K562 (cell line): ENCODE measurements at regions not wholly inside any gene's neighbourhood (a gene's known extent, or its start where the extent isn't known, plus 50 kb on each side); places are given as distances from the start of the nearest gene placed in this dataset.

Source experiments
- ATAC-seq: fragments of 200-7000 bp; cut with Tn5 transposase; 3 replicates; pipeline ENCODE4 v1.9.1; 2020; ENCODE audit warnings: moderate library complexity
- BruUV-seq: library from RNA; stranded (reverse); fragments of 400-500 nt; replicated peaks from 2 replicates; lab custom pipeline; 2021; lab: Mats Ljungman, UMichigan
- CTCF ChIA-PET: fragments of 300-600 bp; formaldehyde crosslinking; extraction: SDS; loops from one replicate; lab custom pipeline; 2021; ENCODE audit warnings: low intra/inter-chr PET ratio; lab: Yijun Ruan, JAX
- POLR2A ChIA-PET: fragments of 300-600, 350-650 bp; sonication (Branson Sonifier 250); formaldehyde crosslinking; extraction: SDS; loops from one replicate; lab custom pipeline; 2021; ENCODE audit warnings: antibody characterized with exemption, inconsistent platforms; lab: Yijun Ruan, JAX
- DNase-seq, 4 experiments: peaks; one replicate each; pipeline versions ENCODE4 v3.0.0 to v3.0.0-alpha.2; 2011 to 2018; ENCODE audit warnings: low spot score in 3 of 4, mixed read lengths in 3 of 4; ENCODE audit errors: extremely low read depth in 1 of 4
- FAIRE-seq: peaks from 2 replicates; lab custom pipeline; 2011; peaks lifted over from hg19 to GRCh38; lab: Jason Lieb, UNC
- H2AFZ ChIP-seq: 2 replicates; pipeline ENCODE4 v1.6.0; 2011; ENCODE audit warnings: low read depth, low read length, control low read depth, inconsistent platforms
- H3K27ac ChIP-seq: fragments of 200-600 bp; 3 replicates; pipeline ENCODE4 v1.8.0; 2011; ENCODE audit warnings: low read depth, mild to moderate bottlenecking, control low read depth, inconsistent platforms, low read length, moderate library complexity, mixed read lengths; ENCODE audit errors: extremely low read depth
- H3K27me3 ChIP-seq, 2 experiments: fragments of 300-600 bp in 1 of 2; 2 replicates in 1 of 2; 3 replicates in 1 of 2; pipeline versions ENCODE4 v1.6.0 to v1.8.0; 2011; ENCODE audit warnings: inconsistent platforms in 2 of 2, low read length in 2 of 2, mild to moderate bottlenecking in 1 of 2, mixed read lengths in 1 of 2, moderate library complexity in 1 of 2; ENCODE audit not compliant: control insufficient read depth in 2 of 2, insufficient read depth in 2 of 2
- H3K36me3 ChIP-seq: fragments of 300-600 bp; 3 replicates; pipeline ENCODE4 v1.8.0; 2011; ENCODE audit warnings: mild to moderate bottlenecking, low read length, inconsistent platforms; ENCODE audit not compliant: control insufficient read depth, insufficient read depth
- H3K4me1 ChIP-seq, 2 experiments: fragments of 200-600 bp in 1 of 2; replicated peaks in 1 of 2; 2 replicates in 1 of 2; 3 replicates in 1 of 2; pipeline versions ENCODE4 v1.5.1 to v1.8.0; 2011; ENCODE audit warnings: inconsistent platforms in 2 of 2, low read length in 2 of 2, mild to moderate bottlenecking in 1 of 2, mixed read lengths in 1 of 2, moderate library complexity in 1 of 2; ENCODE audit not compliant: control insufficient read depth in 2 of 2, insufficient read depth in 2 of 2
- H3K4me2 ChIP-seq: 2 replicates; pipeline ENCODE4 v1.6.1; 2011; ENCODE audit warnings: low read length, control low read depth, inconsistent platforms, mixed read lengths; ENCODE audit not compliant: insufficient read depth
- H3K4me3 ChIP-seq: fragments of 200-600 bp; sonication (generic), shearing (Covaris generic); 2 replicates; pipeline ENCODE4 v1.5.1; 2016; ENCODE audit warnings: control low read depth, inconsistent platforms
- H3K79me2 ChIP-seq: fragments of 200-600 bp; 3 replicates; pipeline ENCODE4 v1.8.0; 2011; ENCODE audit warnings: low read length, inconsistent platforms; ENCODE audit not compliant: control insufficient read depth, insufficient read depth
- H3K9ac ChIP-seq, 2 experiments: 2 replicates each; pipeline versions ENCODE4 v1.6.0 to v1.6.1; 2011; ENCODE audit warnings: low read depth in 2 of 2, low read length in 2 of 2, control low read depth in 1 of 2, inconsistent platforms in 1 of 2, mild to moderate bottlenecking in 1 of 2, mixed read lengths in 1 of 2; ENCODE audit not compliant: insufficient read depth in 1 of 2
- H3K9me1 ChIP-seq: one replicate; pipeline ENCODE4 v1.6.0; 2011; ENCODE audit warnings: inconsistent platforms, mild to moderate bottlenecking, low read length, moderate library complexity; ENCODE audit not compliant: control insufficient read depth, insufficient read depth
- H3K9me3 ChIP-seq: replicated peaks from 2 replicates; pipeline ENCODE4 v1.5.1; 2011; ENCODE audit warnings: low read depth, low read length, inconsistent platforms; ENCODE audit not compliant: control insufficient read depth, insufficient read depth
- H4K20me1 ChIP-seq: replicated peaks from 2 replicates; pipeline ENCODE4 v1.6.1; 2011; ENCODE audit warnings: low read length, inconsistent platforms, mixed read lengths; ENCODE audit not compliant: control insufficient read depth, insufficient read depth
- ETV1 ChIP-seq: fragments of 450-650 bp; conservative IDR thresholded peaks from 2 replicates; pipeline ENCODE4 v1.6.1; 2016; ENCODE audit warnings: missing genetic modification characterization, control low read depth, low read depth, missing compliant biosample characterization
- GTF2A2 ChIP-seq: IDR thresholded peaks from 2 replicates; pipeline ENCODE4 v1.6.1; 2016; ENCODE audit warnings: mild to moderate bottlenecking, missing genetic modification characterization, missing compliant biosample characterization
- HNRNPK ChIP-seq: fragments of 200-400 bp; formaldehyde crosslinking; IDR thresholded peaks from one replicate; pipeline ENCODE4 v1.6.1; 2018; ENCODE audit warnings: mild to moderate bottlenecking, low read depth, low read length; ENCODE audit not compliant: poor library complexity, severe bottlenecking
- L3MBTL2 ChIP-seq: fragments of 450-650 bp; IDR thresholded peaks from 2 replicates; pipeline ENCODE4 v1.6.1; 2016; ENCODE audit warnings: mild to moderate bottlenecking, moderate library complexity
- MAFK ChIP-seq: IDR thresholded peaks from 2 replicates; pipeline ENCODE4 v1.6.1; 2011; ENCODE audit warnings: low read length, improper control_type of control experiment
- MECOM ChIP-seq: fragments of 250-450 bp; sonication (Bioruptor Pico); IDR thresholded peaks from 2 replicates; pipeline ENCODE4 v1.8.0; 2022; ENCODE audit warnings: inconsistent platforms
- NCOA1 ChIP-seq: fragments of 450-650 bp; IDR thresholded peaks from 2 replicates; pipeline ENCODE4 v1.6.1; 2016; ENCODE audit warnings: low read depth
- NFE2L1 ChIP-seq: fragments of 450-650 bp; IDR thresholded peaks from 2 replicates; pipeline ENCODE4 v1.6.1; 2016; ENCODE audit warnings: missing genetic modification characterization, low read depth, mild to moderate bottlenecking, missing compliant biosample characterization, moderate library complexity, borderline replicate concordance
- NR1H2 ChIP-seq: sonication (generic); formaldehyde crosslinking; IDR thresholded peaks from 2 replicates; pipeline ENCODE4 v1.4.0; 2020; ENCODE audit warnings: mild to moderate bottlenecking, missing genetic modification reagents
- NR2C2 ChIP-seq, 2 experiments: fragments of 200-800 bp in 1 of 2; sonication (Bioruptor generic) in 1 of 2; sonication (generic) in 1 of 2; formaldehyde crosslinking in 1 of 2; IDR thresholded peaks; 2 replicates each; pipeline versions ENCODE4 v1.6.1 to v1.8.0; 2016 to 2022; ENCODE audit warnings: mild to moderate bottlenecking in 1 of 2, missing compliant biosample characterization in 1 of 2, missing genetic modification characterization in 1 of 2, missing genetic modification reagents in 1 of 2
- PPARD ChIP-seq: fragments of 250-450 bp; sonication (Bioruptor Pico); IDR thresholded peaks from 2 replicates; pipeline ENCODE4 v1.8.0; 2022; ENCODE audit warnings: inconsistent platforms, mild to moderate bottlenecking, moderate library complexity
- PURB ChIP-seq: sonication (generic); formaldehyde crosslinking; IDR thresholded peaks from 2 replicates; pipeline ENCODE4 v1.9.0; 2021; ENCODE audit warnings: low read depth, mild to moderate bottlenecking, missing genetic modification reagents
- RFX7 ChIP-seq: fragments of 250-450 bp; sonication (Bioruptor Pico); IDR thresholded peaks from 2 replicates; pipeline ENCODE4 v1.5.1; 2021; ENCODE audit warnings: mild to moderate bottlenecking
- TAF7 ChIP-seq: fragments of 450-650 bp; IDR thresholded peaks from 2 replicates; pipeline ENCODE4 v1.6.1; 2016; ENCODE audit warnings: missing genetic modification characterization, missing compliant biosample characterization
- ZBTB7A ChIP-seq: IDR thresholded peaks from 2 replicates; pipeline ENCODE4 v1.6.1; 2011; ENCODE audit warnings: low read depth, mild to moderate bottlenecking, low read length, moderate library complexity, borderline replicate concordance; ENCODE audit not compliant: control insufficient read depth
- ZNF140 ChIP-seq: fragments of 250-450 bp; sonication (Bioruptor Pico); IDR thresholded peaks from 2 replicates; pipeline ENCODE4 v1.8.0; 2021; ENCODE audit warnings: moderate library complexity, mild to moderate bottlenecking, inconsistent platforms
- ZNF146 ChIP-seq: IDR thresholded peaks from one replicate; pipeline ENCODE4 v1.6.1; 2018; ENCODE audit warnings: missing compliant biosample characterization; ENCODE audit not compliant: unreplicated experiment
- WGBS: fragments of 100-300 bp; shearing (Covaris generic); methylation state at CpG from one replicate; pipeline ENCODE4 v1.1.6; 2016; ENCODE audit warnings: low coverage, mixed read lengths; ENCODE audit not compliant: insufficient coverage; ENCODE audit errors: missing lambda C conversion rate; 5-methylcytosine and 5-hydroxymethylcytosine counted together
- in situ Hi-C: fragments of 300-500 bp; cut with MboI; formaldehyde crosslinking; loops from 4 replicates; pipeline ENCODE4 v1.15.0; 2018; ENCODE audit warnings: inconsistent platforms, mixed read lengths
- intact Hi-C: fragments of 100-400 bp; cut with micrococcal nuclease; formaldehyde crosslinking; loops from 2 replicates; pipeline ENCODE4 v1.14.2; 2022
- TF ChIP-seq, protein P1 (sequence below): IDR thresholded peaks from 3 replicates; pipeline ENCODE4 v1.6.1; 2011; ENCODE audit warnings: borderline replicate concordance, mild to moderate bottlenecking, moderate library complexity; ENCODE audit not compliant: insufficient read length; ENCODE audit errors: extremely low read depth

DNA sequence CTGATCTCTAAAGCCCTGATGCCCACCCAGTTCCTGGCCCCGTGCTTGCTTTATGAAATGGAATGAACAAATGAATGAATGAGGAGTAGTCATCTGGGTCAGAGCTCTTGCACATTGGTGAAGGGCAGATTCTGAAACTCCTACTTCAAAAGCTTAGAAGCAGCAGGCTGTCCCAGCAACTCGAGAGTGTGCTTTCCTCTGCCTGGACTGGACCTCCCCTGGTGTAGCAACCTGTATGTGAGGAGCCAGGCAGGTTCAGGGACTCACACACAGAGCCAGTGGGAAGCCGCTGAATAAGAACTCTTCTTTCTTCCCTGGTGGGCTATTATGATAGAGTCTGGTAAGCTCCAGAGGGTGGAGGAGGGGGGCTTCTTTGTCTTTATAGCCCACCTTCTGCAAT, 396.4 kb downstream of the CDK5RAP2 start:
- CTCF ChIA-PET, result no interaction called here
- DNase-seq, result no peak
- BruUV-seq, result no TSS peak

DNA sequence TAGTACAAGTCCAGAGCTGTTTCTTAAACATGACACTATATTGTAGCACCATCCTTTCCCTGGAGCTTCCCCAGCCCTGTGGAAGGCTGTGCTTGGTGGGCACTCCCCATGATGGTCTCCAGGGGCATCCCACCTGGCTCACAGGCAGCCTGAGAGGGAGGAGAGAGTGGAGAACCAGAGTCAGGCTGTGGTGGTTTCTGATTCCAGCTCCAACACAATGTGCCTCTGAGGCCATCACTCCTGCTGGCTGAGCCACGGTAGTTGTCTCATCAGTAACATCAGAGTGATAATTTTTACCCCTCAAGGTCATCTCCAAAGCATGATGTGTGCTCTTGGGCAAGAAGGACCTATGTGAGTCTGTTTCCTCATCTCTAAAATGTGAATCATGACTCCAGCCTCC, 398.0 kb downstream of the CDK5RAP2 start:
- Histone ChIP-seq H3K27ac (no peak overlapping the region), H3K36me3 (no peaks in the 10 kb centered on the region), H3K9ac (no peak overlapping the region), H3K9me1 (no peaks in the 10 kb centered on the region), H3K4me1 (no peaks in the 10 kb centered on the region), H3K27me3 (no peaks in the 10 kb centered on the region; a peak in 1 of 5 replicates), H3K4me3 (no peak overlapping the region), H3K9me3 (no peaks in the 10 kb centered on the region), H4K20me1 (no peaks in the 10 kb centered on the region), H3K79me2 (no peaks in the 10 kb centered on the region), H3K4me2 (no peak overlapping the region), H2AFZ (no peak overlapping the region)
- 0% methylated on average over 1 of the region's 1 CpG for WGBS
- CTCF ChIA-PET, result no interaction called here
- intact Hi-C loops (no loop called here), in situ Hi-C loops (no loop called here)
- no TSS peak for BruUV-seq
- no peak for DNase-seq
- no peak for ATAC-seq
- POLR2A ChIA-PET, result no interaction called here
- FAIRE-seq, result no peak
- TF ChIP-seq GTF2A2 (tag) (no peak), ZBTB7A (no peak), PURB (CRISPR knock-in tag) (no peak), ETV1 (tag) (no peak)
- TF ChIP-seq, protein P1, sequence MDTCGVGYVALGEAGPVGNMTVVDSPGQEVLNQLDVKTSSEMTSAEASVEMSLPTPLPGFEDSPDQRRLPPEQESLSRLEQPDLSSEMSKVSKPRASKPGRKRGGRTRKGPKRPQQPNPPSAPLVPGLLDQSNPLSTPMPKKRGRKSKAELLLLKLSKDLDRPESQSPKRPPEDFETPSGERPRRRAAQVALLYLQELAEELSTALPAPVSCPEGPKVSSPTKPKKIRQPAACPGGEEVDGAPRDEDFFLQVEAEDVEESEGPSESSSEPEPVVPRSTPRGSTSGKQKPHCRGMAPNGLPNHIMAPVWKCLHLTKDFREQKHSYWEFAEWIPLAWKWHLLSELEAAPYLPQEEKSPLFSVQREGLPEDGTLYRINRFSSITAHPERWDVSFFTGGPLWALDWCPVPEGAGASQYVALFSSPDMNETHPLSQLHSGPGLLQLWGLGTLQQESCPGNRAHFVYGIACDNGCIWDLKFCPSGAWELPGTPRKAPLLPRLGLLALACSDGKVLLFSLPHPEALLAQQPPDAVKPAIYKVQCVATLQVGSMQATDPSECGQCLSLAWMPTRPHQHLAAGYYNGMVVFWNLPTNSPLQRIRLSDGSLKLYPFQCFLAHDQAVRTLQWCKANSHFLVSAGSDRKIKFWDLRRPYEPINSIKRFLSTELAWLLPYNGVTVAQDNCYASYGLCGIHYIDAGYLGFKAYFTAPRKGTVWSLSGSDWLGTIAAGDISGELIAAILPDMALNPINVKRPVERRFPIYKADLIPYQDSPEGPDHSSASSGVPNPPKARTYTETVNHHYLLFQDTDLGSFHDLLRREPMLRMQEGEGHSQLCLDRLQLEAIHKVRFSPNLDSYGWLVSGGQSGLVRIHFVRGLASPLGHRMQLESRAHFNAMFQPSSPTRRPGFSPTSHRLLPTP, result no peak

More for the DNA sequence above, 396.4 kb downstream of the CDK5RAP2 start:
- WGBS, result 0% methylated on average over 3 of the region's 3 CpGs
- POLR2A ChIA-PET, result no interaction called here
- H2AFZ ChIP-seq, result no peak overlapping the region
- no peak overlapping the region for H3K4me3 ChIP-seq
- no peaks in the 10 kb centered on the region for H3K9me3 ChIP-seq
- no peaks in the 10 kb centered on the region; a peak in 1 of 5 replicates for H3K27me3 ChIP-seq
- H3K9ac ChIP-seq, result no peak overlapping the region
- no peak for TF ChIP-seq NFE2L1
- TF ChIP-seq L3MBTL2, result no peak
- no peak for TF ChIP-seq RFX7 (CRISPR knock-in tag)
- no peak for TF ChIP-seq MAFK
- TF ChIP-seq PPARD (CRISPR knock-in tag), result no peak
- no peak for TF ChIP-seq NR1H2
- TF ChIP-seq ZNF146 (CRISPR knock-in tag), result no peak
- TF ChIP-seq NR2C2 (CRISPR knock-in tag; IDR thresholded peaks at IDR 0.05), result no peak
- TF ChIP-seq NR2C2 (tag; IDR thresholded peaks at IDR 0.05), result no peak
- TF ChIP-seq MECOM, result no peak
- no peak for TF ChIP-seq NCOA1
- TF ChIP-seq HNRNPK, result no peak
- no peak for TF ChIP-seq TAF7 (tag)
- TF ChIP-seq ZNF140, result no peak
- TF ChIP-seq, all 486 proteins: peak for 0
- H4K20me1 ChIP-seq, result no peaks in the 10 kb centered on the region
- no peaks in the 10 kb centered on the region for H3K36me3 ChIP-seq
- ATAC-seq (no peak), FAIRE-seq (no peak)
- H3K4me1 ChIP-seq, result no peaks in the 10 kb centered on the region
- intact Hi-C loops, result no loop called here
- no peaks in the 10 kb centered on the region for H3K9me1 ChIP-seq
- no peak overlapping the region for H3K27ac ChIP-seq
- H3K79me2 ChIP-seq, result no peaks in the 10 kb centered on the region
- in situ Hi-C loops, result no loop called here
- H3K4me2 ChIP-seq, result no peak overlapping the region
